Heart left ventricle (tissue), 13 donors: ENCODE measurements at regions not wholly inside any gene's neighbourhood (a gene's known extent, or its start where the extent isn't known, plus 50 kb on each side); places are given as distances from the start of the nearest gene placed in this dataset.

Experiments
- CTCF ChIP-seq, 12 donors: fragments of 200-600 bp; sonication (generic) in 4 of 12; IDR thresholded peaks; one replicate each; pipeline versions ENCODE4 v1.5.0 to v1.8.0; 2018 to 2022; ENCODE audit warnings: antibody characterized with exemption in 12 of 12, mild to moderate bottlenecking in 5 of 12
- POLR2A ChIP-seq, 2 donors: fragments of 450-650 bp; IDR thresholded peaks; one replicate each; pipeline ENCODE4 v1.6.1; 2017; ENCODE audit warnings: antibody characterized with exemption in 2 of 2, mild to moderate bottlenecking in 2 of 2, moderate library complexity in 2 of 2
- donor health status: ischemic (EF 13 %, LVEDD 7.1; RV severe dilation, severe dysfunction).
- donor health status: DM: no; HTN: yes; CAD: no.
- donor health status: DM: no; HTN: no; CAD: no.
- donor health status: ischemic (EF 25% LVEDD 6.9; RV normal size, moderate dysfunction).
- donor health status: ischemic (EF 25% LVEDD 5.7; RV mildly dilated, moderate dysfunction).
- donor health status: ischemic (EF 35%, LVEDD 5.7; RV mildly dilated, moderate dysfunction).
- donor health status: nonischemic (EF 11% LVEDD 7.7; RV severe dilation, severe dysfunction).
- donor health status: DM: yes; HTN: yes; CAD: no.
- donor health status: PGD.
- donor health status: ischemic (EF 29% LVEDD 5.4; RV normal size, mild dysfunction).
- donor health status: nonischemic (EF 23%, LVEDD 6.1; RV moderate dilation, normal function).

DNA sequence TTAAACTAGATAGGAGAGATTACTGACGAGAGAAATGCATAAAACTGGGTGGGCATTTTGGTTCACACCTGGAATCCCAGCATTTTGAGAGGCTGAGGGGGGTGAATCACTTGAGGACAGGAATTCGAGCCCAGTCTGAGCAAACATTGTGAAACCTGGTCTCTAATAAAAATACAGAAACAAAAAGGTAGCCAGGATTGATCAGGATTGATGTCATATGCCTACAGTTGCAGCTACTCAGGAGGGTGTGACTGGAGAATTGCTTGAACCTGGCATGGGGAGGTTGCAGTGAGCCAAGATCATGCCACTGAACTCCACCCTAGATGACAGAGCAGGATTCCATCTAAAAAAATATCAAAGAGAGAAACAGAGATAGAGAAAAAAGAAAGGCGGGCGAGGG lies 751.7 kb upstream of the AMELY start:
- TF ChIP-seq POLR2A (IDR thresholded peaks at IDR 0.05) (no peak), CTCF (IDR thresholded peaks at IDR 0.05) (no peak)
